Activated T-cell treated with anti-CD3 and anti-CD28 coated beads, Interleukin-2, amount 50 U/mL, for 24 hours (primary cell): ENCODE measurements at regions not wholly inside any gene's neighbourhood (a gene's known extent, or its start where the extent isn't known, plus 50 kb on each side); places are given as distances from the start of the nearest gene placed in this dataset.

Experiments used
- DNase-seq: peaks from one replicate; pipeline ENCODE4 v3.0.0-alpha.2; 2020
- H3K27ac Mint-ChIP-seq: 2 replicates; pipeline ENCODE4 v1.8.0; 2020; ENCODE audit warnings: mild to moderate bottlenecking, mixed read lengths
- H3K27me3 Mint-ChIP-seq: 2 replicates; pipeline ENCODE4 v1.8.0; 2020; ENCODE audit warnings: mixed read lengths
- H3K36me3 Mint-ChIP-seq: 2 replicates; pipeline ENCODE4 v1.8.0; 2020; ENCODE audit warnings: low read depth, mixed read lengths
- H3K4me1 Mint-ChIP-seq: 2 replicates; pipeline ENCODE4 v1.8.0; 2020; ENCODE audit warnings: low read depth, mixed read lengths
- H3K4me3 Mint-ChIP-seq: 2 replicates; pipeline ENCODE4 v1.8.0; 2020; ENCODE audit warnings: mild to moderate bottlenecking, moderate library complexity, mixed read lengths
- H3K9me3 Mint-ChIP-seq: 2 replicates; pipeline ENCODE4 v1.8.0; 2020; ENCODE audit warnings: mixed read lengths

DNA sequence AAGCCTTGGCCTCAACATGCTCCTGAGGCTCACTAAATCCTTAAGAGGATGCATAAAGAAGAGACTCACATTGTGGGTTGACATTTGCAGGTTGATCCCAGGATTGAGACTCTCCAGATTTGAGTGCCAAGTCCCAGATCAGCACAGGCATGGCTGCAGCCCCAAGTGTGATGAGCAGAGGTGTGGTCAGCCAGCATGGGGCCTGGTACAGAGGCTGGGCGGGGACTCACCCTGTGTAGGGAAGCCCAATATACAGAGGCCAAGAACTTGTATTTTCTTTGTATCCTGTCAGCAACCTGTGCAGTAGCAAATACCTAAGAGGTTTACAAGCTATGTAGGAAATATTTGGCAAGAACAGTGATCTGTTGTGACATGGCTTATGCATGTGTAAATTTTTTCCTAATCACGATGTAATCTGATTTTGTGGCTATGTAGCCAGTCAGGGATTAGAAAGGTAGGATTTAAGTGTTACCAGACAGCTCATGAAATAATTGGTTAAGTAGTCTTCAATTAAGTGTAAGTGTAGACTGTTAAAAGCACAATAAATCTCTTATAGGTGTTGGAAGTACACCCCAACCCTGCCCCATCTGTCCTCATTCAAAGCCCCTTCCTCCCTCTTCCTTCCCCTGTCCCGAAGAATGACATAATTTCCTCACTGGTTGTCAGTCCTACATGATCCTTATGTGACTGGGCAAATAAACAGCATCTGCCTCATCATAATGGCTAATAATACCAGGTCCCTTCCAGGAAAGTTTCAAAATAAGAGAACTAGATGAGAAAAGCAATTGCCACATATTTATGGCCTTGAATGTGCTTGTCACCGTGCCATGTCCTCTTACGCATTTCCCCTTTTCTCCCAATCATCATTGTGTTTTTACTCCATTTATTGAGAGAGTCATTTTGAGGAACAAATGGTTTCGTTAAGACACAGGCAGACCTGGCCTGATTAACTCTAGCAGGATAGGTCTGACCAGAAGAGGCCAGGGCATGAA, 120.9 kb downstream of the HLX start:
- peaks cover 4% of the 10 kb centered on the region for H3K9me3 Mint-ChIP-seq
- no peaks in the 10 kb centered on the region for H3K36me3 Mint-ChIP-seq
- H3K27me3 Mint-ChIP-seq, result no peaks in the 10 kb centered on the region
- H3K4me1 Mint-ChIP-seq, result no peaks in the 10 kb centered on the region
- no peak overlapping the region for H3K27ac Mint-ChIP-seq
- H3K4me3 Mint-ChIP-seq, result no peak overlapping the region
- no peak for DNase-seq

DNA sequence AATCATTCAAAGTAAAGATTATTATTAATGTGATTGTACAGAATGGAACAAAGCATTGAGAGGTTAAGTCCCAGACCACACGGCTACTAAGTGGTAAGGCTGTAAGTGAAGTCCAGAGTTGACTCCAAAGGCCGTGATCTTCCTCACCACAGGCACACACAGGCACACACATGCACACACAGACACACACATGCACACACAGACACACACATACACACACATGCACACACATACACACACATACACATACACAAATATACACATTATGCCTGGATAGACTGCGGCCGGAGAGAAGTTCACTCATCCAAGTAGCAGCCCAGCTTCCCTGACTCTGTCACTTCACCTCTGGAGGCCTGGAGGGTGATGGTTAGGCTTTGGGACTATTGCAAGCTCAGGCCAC, 121.9 kb downstream of the HLX start:
- peaks cover 4% of the 10 kb centered on the region for H3K9me3 Mint-ChIP-seq
- H3K4me1 Mint-ChIP-seq, result no peaks in the 10 kb centered on the region
- H3K36me3 Mint-ChIP-seq, result no peaks in the 10 kb centered on the region
- H3K27ac Mint-ChIP-seq, result no peak overlapping the region
- no peak overlapping the region for H3K4me3 Mint-ChIP-seq
- H3K27me3 Mint-ChIP-seq, result no peaks in the 10 kb centered on the region
- DNase-seq, result no peak

DNA sequence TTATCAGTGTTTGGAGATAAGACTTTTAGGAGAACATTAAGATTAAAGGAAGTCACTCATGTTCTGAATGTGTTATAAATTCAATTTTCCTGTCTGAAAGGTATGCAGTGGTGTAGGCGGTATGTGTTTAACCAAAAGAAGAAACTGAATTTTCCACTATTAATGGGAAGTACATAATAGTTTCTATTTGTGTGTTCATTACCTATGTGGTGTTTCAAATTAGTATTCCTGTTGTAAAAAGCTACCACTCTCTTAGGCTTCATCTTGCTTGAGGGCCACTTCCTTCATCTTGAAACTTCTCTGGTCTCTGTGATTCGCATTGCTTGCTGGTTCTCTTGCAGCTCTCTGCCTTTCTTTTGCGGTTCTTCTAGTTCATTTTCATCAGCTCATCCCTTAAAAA, 123.4 kb downstream of the HLX start:
- Mint-ChIP-seq H3K27me3 (no peaks in the 10 kb centered on the region), H3K4me3 (no peak overlapping the region), H3K27ac (no peak overlapping the region), H3K9me3 (no peaks in the 10 kb centered on the region), H3K36me3 (no peaks in the 10 kb centered on the region), H3K4me1 (no peaks in the 10 kb centered on the region)
- DNase-seq, result no peak

DNA sequence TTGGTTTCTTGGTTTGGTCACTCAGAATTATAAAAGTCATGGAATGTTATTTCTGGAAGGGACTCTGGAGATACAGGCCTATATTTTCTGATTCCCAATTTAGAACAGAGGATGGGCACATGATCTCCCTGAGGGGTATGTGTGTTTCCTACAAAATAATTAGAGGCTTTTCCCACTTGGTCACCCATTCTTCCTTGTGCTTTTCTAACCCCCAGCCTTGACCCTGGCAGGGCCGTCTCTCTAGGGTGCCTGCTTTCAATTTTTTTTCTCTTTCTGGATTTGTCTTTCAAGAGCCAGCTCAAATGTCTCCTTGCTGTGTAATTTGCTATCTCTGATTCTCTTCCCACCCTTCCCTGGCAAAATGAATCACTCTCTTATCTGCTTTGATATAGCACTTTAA, 131.9 kb downstream of the HLX start:
- Mint-ChIP-seq H3K4me3 (no peak overlapping the region), H3K27me3 (no peaks in the 10 kb centered on the region), H3K4me1 (no peaks in the 10 kb centered on the region), H3K9me3 (no peaks in the 10 kb centered on the region), H3K36me3 (no peaks in the 10 kb centered on the region), H3K27ac (no peak overlapping the region)
- DNase-seq, result no peak

DNA sequence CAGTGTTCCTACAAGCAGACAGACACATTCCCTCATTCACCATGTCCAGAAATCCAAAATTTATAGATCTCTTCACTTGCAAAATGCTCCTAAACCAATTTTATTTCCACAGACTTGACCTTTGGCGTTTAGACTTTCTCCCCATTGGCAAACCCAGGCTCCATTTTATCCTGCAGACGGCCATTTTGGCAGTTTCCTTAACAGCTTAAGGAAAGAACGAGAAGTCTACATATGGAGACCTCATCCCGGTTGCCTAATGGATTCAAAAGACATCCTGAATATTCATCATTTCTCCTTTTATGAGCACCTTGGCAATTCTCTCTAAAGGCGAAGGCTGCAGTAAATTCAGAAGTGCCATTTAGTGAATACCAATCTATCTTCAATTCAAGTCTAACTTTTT, 132.9 kb downstream of the HLX start:
- Mint-ChIP-seq H3K4me3 (no peak overlapping the region), H3K27me3 (no peaks in the 10 kb centered on the region), H3K36me3 (no peaks in the 10 kb centered on the region), H3K4me1 (no peaks in the 10 kb centered on the region), H3K27ac (no peak overlapping the region), H3K9me3 (no peaks in the 10 kb centered on the region)
- no peak for DNase-seq

DNA sequence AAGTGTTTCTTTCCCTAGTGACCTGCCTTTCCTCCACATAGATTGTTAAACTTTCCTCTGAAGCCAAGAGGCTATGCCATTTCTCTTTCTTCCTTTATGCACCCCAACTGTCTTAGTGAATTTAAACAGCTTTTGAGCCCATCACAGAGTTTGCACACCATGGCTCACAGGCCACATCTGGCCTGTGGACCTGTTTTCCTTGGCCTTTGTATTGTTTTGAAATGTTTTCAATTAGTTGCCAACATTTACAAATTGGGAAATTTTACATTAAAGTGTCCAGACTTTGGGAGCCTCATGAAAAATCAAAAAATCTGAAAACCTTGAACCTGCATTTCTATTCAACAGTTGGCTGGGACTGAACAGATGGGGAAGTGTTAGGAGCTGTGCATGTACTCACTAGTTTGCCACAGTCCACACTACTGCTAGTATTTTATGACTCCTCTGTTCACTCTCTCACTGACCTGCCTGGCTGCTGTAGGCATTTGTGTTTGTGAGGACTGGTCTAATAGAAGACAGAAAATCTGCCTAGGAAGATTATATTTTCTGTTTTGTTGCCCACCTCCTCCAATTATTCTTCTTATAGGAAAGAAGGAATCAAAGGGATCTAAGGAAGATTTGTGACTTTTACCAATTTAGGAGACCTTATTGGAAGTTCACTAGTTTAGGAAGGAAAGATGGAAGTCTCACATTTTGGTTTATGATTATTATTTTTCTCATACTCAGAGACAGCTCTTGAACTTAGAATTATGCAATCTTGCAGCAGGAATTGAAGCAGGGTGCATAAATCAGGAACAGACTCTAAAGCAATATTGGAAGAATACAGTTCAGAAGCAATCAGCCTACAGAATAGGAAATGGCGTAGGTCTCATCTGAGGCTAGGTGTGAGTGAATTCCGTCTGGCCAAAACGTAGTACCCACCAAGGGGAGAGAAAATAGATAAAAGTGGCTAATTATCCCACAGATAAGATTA, 134.7 kb downstream of the HLX start:
- H3K4me1 Mint-ChIP-seq, result no peaks in the 10 kb centered on the region
- no peak overlapping the region for H3K27ac Mint-ChIP-seq
- no peak for DNase-seq
- H3K9me3 Mint-ChIP-seq, result no peaks in the 10 kb centered on the region
- no peaks in the 10 kb centered on the region for H3K27me3 Mint-ChIP-seq
- H3K4me3 Mint-ChIP-seq, result no peak overlapping the region
- H3K36me3 Mint-ChIP-seq, result no peaks in the 10 kb centered on the region

DNA sequence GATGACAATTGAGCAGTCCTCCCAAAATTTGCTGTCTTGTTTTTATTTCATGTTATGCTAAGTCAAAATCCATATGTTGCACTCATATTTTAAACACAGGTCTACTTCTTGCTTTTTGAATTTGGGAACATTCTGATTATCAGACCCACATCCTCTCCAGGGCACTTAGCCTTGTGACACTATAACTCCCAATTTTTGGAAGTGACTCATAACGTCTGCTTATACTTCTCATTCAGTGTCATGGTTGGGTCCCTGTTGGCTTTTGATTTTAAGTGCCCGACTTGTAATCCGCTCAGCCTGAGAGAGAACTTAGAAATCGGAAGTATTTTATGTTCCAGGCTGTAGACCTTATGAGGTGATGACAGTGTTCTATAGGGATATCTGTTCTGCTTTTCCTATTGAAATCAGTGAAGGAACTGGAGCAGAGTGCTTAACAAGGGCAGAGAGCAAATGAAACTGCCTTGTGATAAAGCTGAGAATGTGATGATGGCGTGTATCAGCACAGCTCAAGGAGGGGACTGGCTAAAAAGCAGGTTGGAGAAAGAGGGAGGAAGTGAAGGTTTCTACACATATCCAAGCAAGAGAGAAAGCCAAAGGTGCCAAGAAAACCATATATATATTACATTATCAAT, 136.0 kb downstream of the HLX start:
- H3K9me3 Mint-ChIP-seq, result no peaks in the 10 kb centered on the region
- H3K27me3 Mint-ChIP-seq, result no peaks in the 10 kb centered on the region
- H3K4me3 Mint-ChIP-seq, result no peak overlapping the region
- no peak for DNase-seq
- no peaks in the 10 kb centered on the region for H3K4me1 Mint-ChIP-seq
- H3K27ac Mint-ChIP-seq, result no peak overlapping the region
- H3K36me3 Mint-ChIP-seq, result no peaks in the 10 kb centered on the region

DNA sequence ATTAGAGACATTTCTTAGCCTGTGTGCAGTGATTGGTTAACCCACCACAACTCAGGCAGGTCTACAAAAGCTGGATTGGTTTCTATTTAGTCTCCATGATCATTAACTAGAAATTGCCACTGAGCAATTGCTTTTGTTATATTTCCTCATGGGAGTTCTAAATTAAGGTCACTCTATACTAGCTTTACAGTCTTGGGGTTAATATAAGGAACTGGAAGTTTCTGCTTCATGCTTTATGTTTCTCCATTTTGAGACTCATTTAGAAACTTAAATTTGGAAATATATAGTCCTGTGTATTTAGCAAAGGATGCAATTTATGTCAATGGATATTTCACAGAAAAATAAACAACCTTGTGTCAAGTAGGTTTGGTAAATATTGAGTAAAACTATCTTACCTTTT, 137.5 kb downstream of the HLX start:
- no peaks in the 10 kb centered on the region for H3K4me1 Mint-ChIP-seq
- no peaks in the 10 kb centered on the region for H3K27me3 Mint-ChIP-seq
- no peak overlapping the region for H3K27ac Mint-ChIP-seq
- no peak overlapping the region for H3K4me3 Mint-ChIP-seq
- H3K36me3 Mint-ChIP-seq, result no peaks in the 10 kb centered on the region
- H3K9me3 Mint-ChIP-seq, result no peaks in the 10 kb centered on the region
- no peak for DNase-seq

DNA sequence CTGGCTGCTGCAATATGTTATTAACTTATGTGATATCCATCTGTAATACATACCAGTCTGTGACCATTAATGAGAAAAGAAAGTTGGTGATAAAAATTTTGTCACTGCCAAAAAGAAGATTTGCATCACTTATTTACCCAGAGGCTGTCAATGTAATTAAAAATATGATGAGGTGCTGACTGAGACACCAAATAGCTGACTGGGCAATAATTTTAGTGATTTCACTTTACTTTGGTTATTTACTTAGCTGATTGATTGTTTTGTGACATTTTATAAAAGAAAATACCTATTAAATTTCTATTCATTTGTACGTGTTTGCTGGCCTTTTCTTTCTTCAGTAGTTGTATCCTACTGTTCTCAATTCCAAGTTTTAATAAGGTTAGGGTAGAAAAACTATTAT, 139.2 kb downstream of the HLX start:
- no peaks in the 10 kb centered on the region for H3K9me3 Mint-ChIP-seq
- H3K4me1 Mint-ChIP-seq, result no peaks in the 10 kb centered on the region
- H3K27ac Mint-ChIP-seq, result no peak overlapping the region
- H3K4me3 Mint-ChIP-seq, result no peak overlapping the region
- no peak for DNase-seq
- H3K36me3 Mint-ChIP-seq, result no peaks in the 10 kb centered on the region
- no peaks in the 10 kb centered on the region for H3K27me3 Mint-ChIP-seq

DNA sequence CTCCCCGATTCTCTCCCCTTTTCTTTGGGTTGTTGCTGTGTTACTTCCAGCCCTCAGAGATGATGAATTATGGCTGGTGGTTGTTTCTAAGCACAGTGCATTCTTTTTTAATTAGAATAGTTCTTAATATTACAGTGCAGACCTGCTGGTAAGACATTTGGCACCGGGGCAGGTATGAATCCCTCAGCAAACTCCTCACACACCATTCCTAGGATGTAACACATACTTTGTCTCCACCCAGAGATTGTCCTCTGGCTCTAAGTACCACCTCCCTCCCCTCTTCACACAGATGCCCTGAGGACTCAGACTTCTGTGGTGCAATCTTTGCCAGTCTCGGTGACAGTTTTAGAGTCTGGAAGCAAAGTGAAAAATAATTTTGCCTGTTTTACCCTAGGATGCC, 143.1 kb downstream of the HLX start:
- Mint-ChIP-seq H3K9me3 (no peaks in the 10 kb centered on the region), H3K27ac (no peak overlapping the region), H3K36me3 (no peaks in the 10 kb centered on the region), H3K4me1 (no peaks in the 10 kb centered on the region), H3K27me3 (no peaks in the 10 kb centered on the region), H3K4me3 (no peak overlapping the region)
- no peak for DNase-seq

DNA sequence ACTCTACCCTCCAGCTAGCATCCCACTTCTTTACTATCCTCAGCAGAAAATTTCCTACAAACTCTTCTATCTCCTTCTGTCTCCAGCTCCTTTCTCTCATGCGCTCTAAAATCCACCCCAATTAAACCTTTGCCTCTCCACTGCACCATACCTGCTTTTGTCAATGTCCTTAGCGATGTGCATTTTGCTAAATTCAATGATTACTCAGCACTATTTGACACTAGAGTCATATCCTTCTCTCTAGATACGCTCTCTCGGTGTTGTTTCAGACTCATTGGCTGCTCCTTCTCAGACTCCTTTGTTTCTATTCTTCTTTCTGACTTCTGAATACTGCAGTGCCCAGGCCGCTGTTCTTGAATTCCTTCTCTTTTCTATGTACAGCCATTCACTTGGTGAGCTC, 144.2 kb downstream of the HLX start:
- no peak for DNase-seq
- Mint-ChIP-seq H3K4me1 (no peaks in the 10 kb centered on the region), H3K27ac (no peak overlapping the region), H3K27me3 (no peaks in the 10 kb centered on the region), H3K36me3 (no peaks in the 10 kb centered on the region), H3K4me3 (no peak overlapping the region), H3K9me3 (no peaks in the 10 kb centered on the region)

DNA sequence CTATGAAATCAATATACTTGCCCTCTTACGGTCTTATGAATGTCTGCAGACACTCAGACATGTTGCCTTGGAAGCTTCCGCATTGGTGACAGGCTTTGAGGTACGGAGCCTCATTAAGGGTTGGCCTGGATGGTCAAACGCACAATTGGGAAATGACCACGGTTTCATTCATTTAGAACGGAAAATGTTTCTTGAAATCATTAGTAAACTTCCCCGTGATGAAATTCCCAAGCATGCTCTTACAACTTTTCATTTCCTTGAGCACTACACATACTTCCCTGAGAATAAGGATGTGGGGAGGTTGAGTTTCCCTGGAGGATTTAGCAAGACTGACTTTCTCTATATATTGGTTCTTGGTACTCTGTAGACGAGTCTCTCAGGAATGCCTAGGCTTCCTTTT, 146.3 kb downstream of the HLX start:
- H3K27me3 Mint-ChIP-seq, result no peaks in the 10 kb centered on the region
- no peak for DNase-seq
- no peaks in the 10 kb centered on the region for H3K9me3 Mint-ChIP-seq
- no peak overlapping the region for H3K27ac Mint-ChIP-seq
- H3K4me1 Mint-ChIP-seq, result no peaks in the 10 kb centered on the region
- no peaks in the 10 kb centered on the region for H3K36me3 Mint-ChIP-seq
- H3K4me3 Mint-ChIP-seq, result no peak overlapping the region

DNA sequence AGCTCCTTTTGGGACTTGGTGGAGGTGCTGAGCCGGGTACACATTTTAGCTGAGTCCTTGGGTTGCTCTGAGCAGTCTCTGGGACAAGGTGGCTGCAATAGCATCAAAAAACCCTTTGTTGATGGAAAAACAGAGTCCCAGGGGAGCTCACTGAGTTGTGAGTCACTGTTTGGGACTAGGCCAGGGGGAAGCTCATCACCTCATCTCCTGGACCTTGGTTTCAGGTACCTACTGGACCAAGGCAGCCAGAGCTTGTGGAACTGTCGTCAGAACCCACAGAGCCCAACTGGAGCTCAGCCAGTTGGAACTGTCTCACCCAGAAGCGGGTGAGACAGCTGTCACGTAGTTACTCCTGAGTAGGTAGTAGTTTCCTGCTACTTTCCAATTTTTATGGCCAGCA, 146.7 kb downstream of the HLX start:
- H3K36me3 Mint-ChIP-seq, result no peaks in the 10 kb centered on the region
- no peaks in the 10 kb centered on the region for H3K4me1 Mint-ChIP-seq
- no peak for DNase-seq
- H3K4me3 Mint-ChIP-seq, result no peak overlapping the region
- no peaks in the 10 kb centered on the region for H3K27me3 Mint-ChIP-seq
- no peaks in the 10 kb centered on the region for H3K9me3 Mint-ChIP-seq
- no peak overlapping the region for H3K27ac Mint-ChIP-seq

DNA sequence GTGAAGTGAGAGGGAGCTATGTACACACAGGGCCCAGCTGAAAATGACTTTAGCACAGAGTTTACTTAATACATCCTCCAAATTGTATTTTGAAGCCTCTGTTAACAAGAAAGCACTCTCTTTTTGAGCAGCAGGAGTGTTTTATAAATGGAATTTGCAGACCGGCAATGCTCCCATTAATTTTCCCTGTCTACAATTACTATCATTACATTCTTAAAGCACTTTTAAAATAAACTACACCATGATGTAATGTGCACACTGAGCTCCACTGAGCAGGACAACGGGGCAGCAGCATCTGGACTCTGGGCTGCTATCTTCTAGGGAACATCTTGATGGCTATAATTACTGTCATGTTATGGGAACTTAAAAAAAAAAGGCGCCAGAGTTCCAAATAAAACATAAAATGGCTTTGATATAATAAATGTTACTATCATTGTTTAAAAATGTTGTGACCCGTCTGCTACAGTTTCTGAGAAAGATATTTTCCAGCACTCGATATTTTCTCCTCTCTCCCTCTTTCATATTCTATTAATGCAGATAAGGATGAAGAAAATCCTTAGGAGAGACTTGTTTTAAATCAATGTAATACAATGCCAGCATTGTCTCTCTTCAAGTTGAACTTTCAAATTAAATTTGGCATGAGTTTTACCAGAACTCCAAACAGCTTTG, 150.9 kb downstream of the HLX start:
- Mint-ChIP-seq H3K9me3 (no peaks in the 10 kb centered on the region), H3K27me3 (no peaks in the 10 kb centered on the region), H3K27ac (no peak overlapping the region), H3K36me3 (no peaks in the 10 kb centered on the region), H3K4me1 (no peaks in the 10 kb centered on the region), H3K4me3 (no peak overlapping the region)
- no peak for DNase-seq
